ENCODE measurements at regions not wholly inside any gene's neighbourhood (a gene's known extent, or its start where the extent isn't known, plus 50 kb on each side); places are given as distances from the start of the nearest gene placed in this dataset.

- no peak for TF ChIP-seq GMEB1 (CRISPR knock-in tag; IDR thresholded peaks at IDR 0.05)
- no peak for TF ChIP-seq TARDBP (IDR thresholded peaks at IDR 0.05)
- no peak for TF ChIP-seq NFIC (IDR thresholded peaks at IDR 0.05)
- no peak for TF ChIP-seq CTCF (IDR thresholded peaks at IDR 0.05 in 2 of 3, conservative IDR thresholded peaks at IDR 0.05 in 1 of 3; ENCODE audit: insufficient read depth in 2 of 3, low read depth in 1 of 3, low read length in 3 of 3)
- no peak for TF ChIP-seq POLR2AphosphoS5 (IDR thresholded peaks at IDR 0.05; ENCODE audit: control insufficient read depth, insufficient read depth, low read depth, low read length)
- TF ChIP-seq ZNF24 (IDR thresholded peaks at IDR 0.05): no peak
- no peak for TF ChIP-seq REST (IDR thresholded peaks at IDR 0.05; ENCODE audit: borderline replicate concordance)
- no peak for TF ChIP-seq REST (CRISPR knock-in tag; IDR thresholded peaks at IDR 0.05; ENCODE audit: low read depth)
- no peak for TF ChIP-seq ZNF764 (CRISPR knock-in tag; IDR thresholded peaks at IDR 0.05; ENCODE audit: low read depth)
- no peak for TF ChIP-seq ZNF449 (CRISPR knock-in tag; IDR thresholded peaks at IDR 0.05)
- no peak for TF ChIP-seq ZNF143 (CRISPR knock-in tag; IDR thresholded peaks at IDR 0.05)
- no peak for TF ChIP-seq PRDM10 (IDR thresholded peaks at IDR 0.05; ENCODE audit: partially characterized antibody)
- no peak for TF ChIP-seq GTF3C2 (IDR thresholded peaks at IDR 0.05; ENCODE audit: borderline replicate concordance, extremely low read depth, insufficient read length)
Measured at GRCh38 chr4:128456171-128456570, 168.6 kb upstream of the PGRMC2 start.
